H1 (cell line): ENCODE measurements at regions not wholly inside any gene's neighbourhood (a gene's known extent, or its start where the extent isn't known, plus 50 kb on each side); places are given as distances from the start of the nearest gene placed in this dataset.

Source experiments
- CHD2 ChIP-seq: IDR thresholded peaks from 2 replicates; pipeline ENCODE4 v1.6.1; 2012; ENCODE audit warnings: low read length, improper control_type of control experiment
- GTF2F1 ChIP-seq: IDR thresholded peaks from 2 replicates; pipeline ENCODE4 v1.6.1; 2012; ENCODE audit warnings: low read depth, low read length, improper control_type of control experiment, borderline replicate concordance
- TEAD4 ChIP-seq: IDR thresholded peaks from 2 replicates; pipeline ENCODE4 v1.6.1; 2012; ENCODE audit warnings: low read depth, low read length, inconsistent platforms, mixed read lengths
- USF2 ChIP-seq: IDR thresholded peaks from 2 replicates; pipeline ENCODE4 v1.6.1; 2011; ENCODE audit warnings: low read length, improper control_type of control experiment
- ZNF274 ChIP-seq: IDR thresholded peaks from 2 replicates; pipeline ENCODE4 v1.7.0; 2012; ENCODE audit warnings: low read length, borderline replicate concordance; ENCODE audit errors: extremely low read depth

DNA sequence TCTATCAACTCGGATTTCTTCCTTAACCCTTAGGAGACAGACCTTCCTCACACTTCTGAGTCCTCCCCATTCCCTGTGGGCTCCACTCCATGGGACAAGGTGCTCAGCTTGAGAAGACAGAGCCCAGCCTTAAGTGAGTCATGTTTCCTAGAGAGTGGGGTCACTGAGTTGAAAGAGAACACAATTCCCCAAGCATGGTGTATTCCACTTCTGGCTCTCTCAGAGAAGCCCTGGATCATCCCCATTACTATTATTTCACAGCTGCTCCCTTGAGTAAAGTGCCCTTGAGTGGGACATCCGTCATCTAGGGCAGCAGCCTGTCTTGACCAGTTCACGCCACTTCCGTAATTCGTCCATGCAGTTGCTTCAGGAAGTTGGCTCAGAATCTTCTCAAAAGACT is 604.8 kb downstream of the BNC2 start (continued):
- TF ChIP-seq USF2 (no peak), GTF2F1 (no peak), CHD2 (no peak), TEAD4 (no peak), ZNF274 (no peak)
